Stimulated activated CD4-positive, alpha-beta T cell treated with anti-CD3 and anti-CD28 coated beads, Interleukin-15, amount 100 ng/mL, for 24 hours (primary cell): ENCODE measurements at regions not wholly inside any gene's neighbourhood (a gene's known extent, or its start where the extent isn't known, plus 50 kb on each side); places are given as distances from the start of the nearest gene placed in this dataset.

ENCODE experiments used
- DNase-seq: peaks from one replicate; pipeline ENCODE4 v3.0.0-alpha.2; 2020

DNA sequence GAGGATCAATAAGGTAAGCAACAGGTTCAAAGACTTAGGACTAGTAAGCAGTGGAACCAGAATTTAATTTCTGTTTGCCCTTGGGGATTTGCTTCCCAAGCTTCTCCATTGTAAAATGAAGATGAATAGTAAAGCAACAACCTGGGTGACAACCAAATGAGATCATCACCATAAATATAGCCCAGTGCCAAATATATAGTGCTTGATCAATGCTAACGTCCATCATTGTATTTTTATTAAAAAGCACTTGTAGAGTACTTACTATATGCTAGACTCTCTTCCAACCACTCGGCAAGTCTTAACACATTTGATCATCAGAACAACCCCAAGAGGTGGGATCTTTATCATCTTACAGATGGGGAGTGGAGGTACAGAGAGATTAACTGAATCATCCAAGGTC lies 51.5 kb upstream of the NMNAT3 start:
- DNase-seq, result no peak

DNA sequence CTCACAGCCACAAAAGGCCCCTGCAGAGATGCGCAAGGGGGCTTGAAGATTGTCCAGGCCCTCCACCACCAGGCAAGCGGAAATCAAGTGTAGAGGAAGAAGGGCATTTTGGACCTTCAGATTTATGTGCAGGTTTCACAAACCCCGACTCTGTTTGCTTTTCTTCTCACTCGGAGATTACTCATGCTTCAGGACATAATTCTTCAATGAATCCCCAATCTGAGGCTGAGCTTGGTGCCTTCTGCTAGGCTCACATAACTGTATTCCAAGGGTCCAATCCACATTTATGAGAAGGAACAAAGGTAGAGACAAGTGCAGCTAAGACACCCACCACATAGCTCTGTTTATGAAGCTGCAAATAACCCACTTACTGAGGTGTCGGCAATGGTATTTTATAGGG lies 50.6 kb upstream of the NMNAT3 start:
- DNase-seq, result no peak
